AG09309 (cell line): ENCODE measurements at regions not wholly inside any gene's neighbourhood (a gene's known extent, or its start where the extent isn't known, plus 50 kb on each side); places are given as distances from the start of the nearest gene placed in this dataset.

Experiments used
- DNase-seq: peaks from one replicate; pipeline ENCODE4 v3.0.0-alpha.2; 2010; ENCODE audit warnings: low read depth
- H3K4me3 ChIP-seq: 2 replicates; pipeline ENCODE4 v1.5.1; 2011; ENCODE audit warnings: mild to moderate bottlenecking, low read depth, low read length, moderate library complexity; ENCODE audit not compliant: control insufficient read depth
- CTCF ChIP-seq: IDR thresholded peaks from 2 replicates; pipeline ENCODE4 v1.5.1; 2011; ENCODE audit warnings: mild to moderate bottlenecking, low read depth, low read length, inconsistent platforms; ENCODE audit not compliant: insufficient read depth, control insufficient read depth; ENCODE audit errors: missing control alignments

GRCh38 chr5:58153255-58153654, 306.6 kb downstream of the PLK2 start:
- no peak overlapping the region for H3K4me3 ChIP-seq
- DNase-seq = no peak
- no peak for TF ChIP-seq CTCF

DNA sequence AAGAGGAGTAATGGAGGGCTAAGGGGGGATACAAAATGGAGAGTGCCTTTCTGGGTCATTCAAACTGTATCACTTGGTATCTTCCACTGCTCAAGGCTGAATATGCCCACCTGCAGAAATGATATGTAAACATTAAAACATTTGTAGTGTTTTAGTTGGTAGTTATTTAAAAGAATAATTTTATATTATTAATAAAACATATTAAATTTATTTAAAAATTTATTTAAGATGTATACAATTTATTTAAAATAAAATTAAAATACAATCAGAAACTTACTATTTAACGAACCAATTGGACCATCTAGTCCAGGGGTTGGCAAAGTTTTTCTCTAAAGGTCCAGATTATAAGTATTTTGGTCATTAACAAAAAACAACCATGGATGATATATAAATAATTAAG, 308.5 kb downstream of the PLK2 start:
- no peak for TF ChIP-seq CTCF
- no peak overlapping the region for H3K4me3 ChIP-seq
- no peak for DNase-seq

DNA sequence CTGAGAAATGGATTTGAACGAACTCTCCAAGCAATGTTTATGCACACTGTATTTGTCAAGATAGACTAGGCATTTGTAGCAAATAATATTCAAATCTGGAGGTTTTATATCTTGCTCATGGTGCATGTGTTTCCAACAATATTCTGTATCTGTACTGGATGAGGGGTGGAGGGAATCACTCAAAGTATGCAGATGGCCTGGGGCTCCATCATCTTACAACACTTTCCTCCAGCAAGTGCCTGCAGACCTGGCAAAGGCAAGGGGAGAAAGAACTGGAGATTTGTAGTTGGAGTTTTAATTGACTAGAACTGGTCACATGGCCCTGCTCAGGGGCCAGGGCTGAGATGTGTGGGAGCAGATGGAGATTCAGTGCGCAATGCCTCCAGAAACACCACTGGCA, 309.0 kb downstream of the PLK2 start:
- no peak for DNase-seq
- no peak overlapping the region for H3K4me3 ChIP-seq
- TF ChIP-seq CTCF = no peak

DNA sequence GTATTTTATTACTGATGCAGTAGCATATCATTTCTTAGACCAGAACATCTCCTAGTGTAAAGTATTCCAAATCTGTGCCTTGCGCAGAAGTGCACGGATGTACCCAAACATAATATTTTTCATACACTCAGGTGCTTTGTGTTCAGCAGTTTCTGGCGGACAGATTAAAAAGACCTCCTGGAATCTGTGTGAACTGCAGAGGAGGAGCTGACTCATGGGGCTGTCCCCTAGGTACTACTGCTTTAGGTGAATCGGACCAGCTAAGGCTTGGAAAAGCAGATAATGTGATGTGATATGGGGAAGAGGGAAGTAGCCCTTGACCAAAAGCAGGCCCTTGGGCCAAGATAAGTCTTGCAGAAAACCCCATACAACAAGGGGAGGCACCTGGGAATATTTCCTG, 310.1 kb downstream of the PLK2 start:
- no peak for DNase-seq

GRCh38 chr5:58149345-58149744, 310.5 kb downstream of the PLK2 start:
- H3K4me3 ChIP-seq = no peak overlapping the region
- no peak for TF ChIP-seq CTCF
- no peak for DNase-seq

More for the DNA sequence above, 310.1 kb downstream of the PLK2 start:
- no peak overlapping the region for H3K4me3 ChIP-seq
- no peak for TF ChIP-seq CTCF

GRCh38 chr5:58148254-58148775, 311.6 kb downstream of the PLK2 start:
- no peak overlapping the region for H3K4me3 ChIP-seq
- no peak for DNase-seq
- no peak for TF ChIP-seq CTCF

DNA sequence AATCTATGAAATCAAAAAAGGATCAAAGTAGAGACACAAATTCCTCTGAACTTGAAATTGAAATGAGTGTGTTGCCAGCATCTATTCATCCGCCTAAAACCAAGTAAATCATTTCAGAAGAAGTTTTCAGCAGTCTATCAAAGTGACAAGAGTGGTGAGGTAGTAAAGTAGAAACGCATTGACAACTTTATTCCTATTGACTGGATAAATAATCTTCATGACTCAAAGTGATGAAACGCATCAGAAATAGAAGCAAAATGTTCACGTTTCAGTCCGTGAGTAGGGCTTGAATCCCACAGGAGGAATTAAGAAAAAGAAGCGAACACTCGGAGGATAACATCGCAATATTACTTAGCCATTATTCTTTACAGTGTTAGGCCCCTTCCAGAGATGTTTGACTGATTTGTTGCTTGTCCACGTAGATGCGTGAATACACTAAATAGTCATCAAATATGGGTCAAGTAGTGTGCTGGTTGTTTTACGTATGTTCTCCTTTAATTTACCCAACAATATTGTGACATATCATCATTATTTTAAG, 314.4 kb downstream of the PLK2 start:
- TF ChIP-seq CTCF = no peak
- no peak overlapping the region for H3K4me3 ChIP-seq
- no peak for DNase-seq
